Body of pancreas (tissue), 4 donors: ENCODE measurements at regions not wholly inside any gene's neighbourhood (a gene's known extent, or its start where the extent isn't known, plus 50 kb on each side); places are given as distances from the start of the nearest gene placed in this dataset.

ENCODE experiments used
- CTCF ChIP-seq, 7 experiments: fragments of 450-650 bp in 4 of 7; fragments of 200-600 bp in 3 of 7; sonication (generic) in 3 of 7; IDR thresholded peaks; one replicate each; pipeline ENCODE4 v1.5.1; 2016 to 2019; ENCODE audit warnings: antibody characterized with exemption in 7 of 7
- POLR2A ChIP-seq, 3 donors: fragments of 450-650 bp; IDR thresholded peaks; one replicate each; pipeline ENCODE4 v1.6.1; 2016; ENCODE audit warnings: antibody characterized with exemption in 3 of 3, mild to moderate bottlenecking in 2 of 3

GRCh38 chr2:100708333-100708732, 111.6 kb upstream of the NPAS2 start:
- no peak for TF ChIP-seq CTCF (IDR thresholded peaks at IDR 0.05)
- TF ChIP-seq POLR2A (IDR thresholded peaks at IDR 0.05) = no peak
